NCI-H510A treated with DMSO at 0.1 percent for 48 hours (cell line): ENCODE measurements at regions not wholly inside any gene's neighbourhood (a gene's known extent, or its start where the extent isn't known, plus 50 kb on each side); places are given as distances from the start of the nearest gene placed in this dataset.

Source experiments
- DNase-seq: peaks from one replicate; lab custom pipeline; 2025; lab: John Stamatoyannopoulos, UW

DNA sequence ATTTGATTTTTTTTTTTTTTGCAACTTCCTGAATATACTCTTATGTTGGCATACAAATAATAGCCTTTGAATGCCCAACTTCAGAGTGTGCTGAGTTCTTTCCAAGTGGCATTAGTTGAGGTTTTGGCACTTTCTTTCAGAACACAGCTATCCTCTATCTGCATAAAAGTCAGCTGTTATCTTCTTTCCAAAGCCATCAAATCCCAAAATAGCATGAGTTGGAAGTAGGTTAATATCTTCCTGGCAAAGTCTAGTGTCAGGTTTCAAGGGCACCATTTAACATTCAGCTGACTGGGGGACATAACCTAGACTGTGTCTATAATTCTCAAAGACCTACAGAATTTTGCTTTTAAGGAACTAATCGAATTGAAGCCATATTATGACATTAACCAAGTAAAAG is 223.9 kb downstream of the PLPP3 start:
- DNase-seq: no peak

DNA sequence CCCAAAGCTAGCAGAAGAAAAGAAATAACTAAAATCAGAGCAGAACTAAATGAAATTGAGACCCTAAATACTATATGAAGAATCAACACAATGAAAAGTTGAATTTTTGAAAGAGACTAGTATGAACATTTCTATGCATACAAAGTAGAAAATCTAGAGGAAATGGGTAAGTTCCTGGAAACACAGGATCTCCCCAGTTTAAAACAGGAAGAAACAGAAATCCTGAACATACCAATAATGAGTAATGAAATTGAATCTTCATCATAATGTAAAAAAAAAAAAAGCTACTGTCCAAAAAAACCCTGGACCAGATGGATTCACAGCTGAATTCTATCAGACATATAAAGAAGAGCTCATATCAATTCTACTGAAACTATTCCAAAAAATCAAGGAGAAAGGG is 233.5 kb downstream of the PLPP3 start:
- no peak for DNase-seq

DNA sequence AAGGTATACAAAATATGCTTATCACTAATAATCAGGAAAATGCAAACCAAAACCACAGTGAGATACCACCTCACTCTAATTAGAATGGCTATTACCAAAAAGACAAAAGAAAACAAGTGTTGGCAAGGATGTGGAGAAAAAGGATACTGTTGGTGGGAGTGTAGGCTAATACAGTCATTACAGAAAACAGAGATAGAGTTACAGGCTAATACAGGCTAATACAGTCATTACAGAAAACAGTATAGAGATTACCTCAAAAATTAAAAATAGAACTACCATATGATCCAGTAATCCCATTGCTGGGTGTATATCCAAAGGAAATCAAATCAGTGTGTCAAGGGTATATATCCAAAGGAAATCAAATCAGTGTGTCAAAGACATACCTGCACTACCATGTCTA is 238.4 kb downstream of the PLPP3 start:
- DNase-seq: no peak

DNA sequence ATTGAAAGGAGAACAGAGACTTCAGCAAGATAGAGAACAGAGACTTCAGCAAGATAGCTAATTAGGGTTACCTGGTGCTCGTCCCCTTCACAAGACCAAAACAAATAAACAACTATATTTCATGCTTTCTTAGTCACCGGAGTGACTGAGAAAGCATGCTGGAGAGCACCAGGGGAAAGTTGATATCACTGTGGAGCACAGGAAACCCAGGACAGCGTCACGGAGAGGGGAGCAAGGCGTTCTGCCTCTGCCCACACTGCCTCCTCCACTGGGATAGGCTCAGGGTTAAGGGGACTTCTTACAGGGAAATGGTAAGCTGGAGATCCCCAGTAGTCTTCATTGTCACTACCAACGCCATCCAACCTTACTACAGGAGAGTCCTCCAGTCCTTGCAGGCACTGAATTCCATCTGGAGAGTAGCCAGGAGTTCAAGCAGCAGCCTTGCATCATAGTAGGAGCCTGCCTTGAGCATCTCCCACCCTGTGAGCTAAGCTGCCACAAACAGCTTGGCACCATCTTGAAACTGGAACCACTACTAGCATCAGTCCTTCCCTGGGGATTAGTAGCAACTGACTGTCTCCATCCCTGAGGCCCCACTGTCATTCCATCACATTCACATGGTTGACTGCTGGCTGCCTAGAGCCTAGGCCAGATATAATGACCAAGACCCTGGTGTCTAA is 239.4 kb downstream of the PLPP3 start:
- peak; percentile 26 for DNase-seq

GRCh38 chr1:56339093-56339492 is 240.3 kb downstream of the PLPP3 start:
- no peak for DNase-seq

DNA sequence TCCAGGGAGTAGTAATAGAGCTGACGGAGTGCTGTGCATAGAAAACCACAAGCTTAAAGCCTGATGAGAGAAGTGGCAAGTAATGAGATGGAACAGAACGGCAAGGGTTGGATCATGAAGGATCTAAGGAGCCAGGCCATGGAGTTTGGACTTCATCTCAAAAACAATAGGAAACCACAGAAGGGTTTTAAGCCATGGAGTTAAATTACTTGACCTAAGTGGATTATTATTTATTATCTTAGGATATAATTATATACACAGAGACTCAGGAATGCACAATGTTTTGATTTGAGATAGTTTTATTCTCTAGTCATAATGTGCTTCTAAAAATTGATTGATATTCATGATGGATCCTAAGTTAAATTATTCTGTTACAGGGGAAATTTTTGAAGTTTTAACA is 242.4 kb downstream of the PLPP3 start:
- no peak for DNase-seq

- no peak for DNase-seq
Measured at GRCh38 chr1:56335394-56335793, 244.0 kb downstream of the PLPP3 start.

- DNase-seq: no peak
Measured at GRCh38 chr1:56334047-56334446, 245.3 kb downstream of the PLPP3 start.

- DNase-seq: no peak
Measured at GRCh38 chr1:56333461-56333860, 245.9 kb downstream of the PLPP3 start.

DNA sequence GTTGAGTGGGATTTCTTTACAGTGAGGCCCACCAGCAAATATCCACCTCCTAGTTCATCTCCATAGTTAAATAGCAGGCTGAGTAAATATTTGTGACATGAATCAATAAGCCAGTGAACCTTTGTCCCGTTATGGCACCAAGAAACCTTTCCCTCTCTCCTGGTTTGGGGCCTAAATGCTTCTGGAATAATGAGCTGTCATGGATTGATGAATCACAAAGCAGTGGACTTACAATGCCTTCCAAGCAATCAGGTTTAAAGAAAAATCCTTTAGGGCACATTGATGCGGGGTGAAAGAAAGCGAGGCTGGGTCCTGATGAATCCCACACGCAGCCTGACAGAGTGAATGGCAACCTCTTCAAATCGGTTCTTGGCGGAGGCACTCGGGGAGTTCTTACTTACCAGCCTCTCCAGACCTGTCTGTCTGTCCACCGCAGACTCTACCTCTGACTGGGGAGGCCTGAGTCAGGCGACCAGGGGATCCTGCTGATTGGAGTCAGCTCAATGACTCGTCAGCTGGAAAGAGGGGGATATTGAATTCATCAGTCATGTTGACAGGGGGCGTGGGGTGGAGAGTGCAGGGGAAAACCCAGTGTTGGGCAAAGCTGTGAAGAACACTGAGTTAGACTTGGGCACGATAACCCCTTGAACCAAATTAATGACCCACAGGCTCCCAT is 247.3 kb downstream of the PLPP3 start:
- no peak for DNase-seq

- no peak for DNase-seq
Measured at GRCh38 chr1:56331207-56331891, 248.0 kb downstream of the PLPP3 start.

DNA sequence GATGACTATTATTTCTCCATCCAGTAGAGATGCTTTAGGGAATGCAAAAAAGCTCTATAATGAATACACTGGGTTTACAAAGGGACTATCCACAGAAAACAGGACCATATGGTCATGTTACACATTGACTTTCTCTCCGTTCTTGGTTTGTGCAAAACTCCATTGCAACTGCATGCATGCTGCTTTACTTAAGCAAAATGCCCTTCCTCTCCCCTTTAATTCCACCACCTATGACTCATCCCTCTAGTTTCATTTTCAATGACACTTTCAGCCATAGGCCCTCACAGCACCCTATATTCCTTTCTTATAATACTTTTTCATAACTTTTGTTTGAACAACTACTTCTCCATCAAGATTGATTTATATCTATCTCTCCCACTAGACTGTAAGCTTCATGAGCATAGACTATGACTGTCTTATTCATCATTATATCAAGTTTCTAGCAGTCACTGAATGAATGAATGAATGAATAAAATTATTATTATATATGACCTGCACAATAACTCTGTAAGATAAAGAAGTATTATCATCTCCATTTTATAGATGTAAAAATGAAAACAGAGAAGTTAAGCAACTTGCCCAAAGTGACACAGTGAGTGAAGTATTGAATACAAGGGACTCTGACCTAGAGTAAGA is 248.9 kb downstream of the PLPP3 start:
- DNase-seq: no peak

DNA sequence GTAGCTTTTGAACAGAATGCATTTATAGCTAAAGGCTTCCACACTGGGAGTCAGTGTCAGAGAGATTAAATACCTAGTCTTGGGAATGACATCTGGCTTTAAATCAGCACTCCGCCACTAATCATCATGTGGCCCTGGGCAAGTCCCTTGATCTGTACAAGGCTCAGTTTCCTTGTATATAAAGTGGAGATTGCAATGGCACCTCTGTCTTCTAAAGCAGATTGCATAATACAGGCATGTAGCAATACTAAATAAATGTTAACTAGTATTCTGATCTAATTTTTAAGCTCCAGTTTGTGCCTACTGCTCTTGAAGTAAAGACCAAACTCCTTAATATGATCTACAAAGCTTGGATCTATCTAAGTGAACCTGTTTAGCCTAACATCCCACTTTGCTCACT is 249.4 kb downstream of the PLPP3 start:
- no peak for DNase-seq

DNA sequence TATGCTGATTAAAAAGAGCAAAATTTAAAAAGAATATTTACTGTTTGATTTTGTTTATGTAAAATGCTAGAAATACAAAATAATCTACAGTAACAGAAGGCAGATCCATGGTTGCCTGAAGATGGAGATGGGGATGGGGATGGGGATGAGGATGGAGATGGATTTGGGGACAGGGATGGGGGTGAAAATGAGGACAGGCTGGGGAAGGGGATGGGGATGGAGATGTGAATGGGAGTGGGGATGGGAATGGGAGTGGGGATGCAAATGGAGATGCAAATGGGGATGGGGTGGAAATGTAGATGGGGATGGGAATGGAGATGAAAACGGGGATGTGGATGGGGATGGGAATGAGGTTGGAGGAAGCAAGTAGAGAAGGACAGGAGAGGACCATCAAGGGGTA is 252.2 kb downstream of the PLPP3 start:
- no peak for DNase-seq

GRCh38 chr1:56326056-56326455 is 253.3 kb downstream of the PLPP3 start:
- DNase-seq: no peak

DNA sequence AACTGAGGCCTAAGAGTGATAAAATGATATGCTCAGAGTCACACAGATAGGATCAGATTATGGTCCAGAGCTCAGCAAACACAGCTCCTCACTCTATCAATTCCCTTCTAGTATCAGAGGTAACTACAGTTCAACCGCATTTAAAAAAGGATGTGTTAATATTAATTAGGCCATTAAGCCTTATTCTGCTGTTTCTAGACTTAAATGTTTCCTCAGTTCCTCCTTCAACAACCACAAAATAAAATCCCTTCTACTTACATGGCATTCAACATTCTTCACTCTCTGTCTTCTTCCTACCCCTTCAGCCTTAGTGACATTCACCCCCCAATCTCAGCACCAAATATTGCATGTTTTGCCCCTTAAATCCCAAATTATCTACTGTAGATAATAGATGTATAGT is 254.9 kb downstream of the PLPP3 start:
- DNase-seq: no peak

GRCh38 chr1:56322211-56322610 is 257.2 kb downstream of the PLPP3 start:
- no peak for DNase-seq

- DNase-seq: no peak
Measured at GRCh38 chr1:56321150-56321490, 258.2 kb downstream of the PLPP3 start.

GRCh38 chr1:56320464-56321149 is 258.8 kb downstream of the PLPP3 start:
- DNase-seq: no peak

DNA sequence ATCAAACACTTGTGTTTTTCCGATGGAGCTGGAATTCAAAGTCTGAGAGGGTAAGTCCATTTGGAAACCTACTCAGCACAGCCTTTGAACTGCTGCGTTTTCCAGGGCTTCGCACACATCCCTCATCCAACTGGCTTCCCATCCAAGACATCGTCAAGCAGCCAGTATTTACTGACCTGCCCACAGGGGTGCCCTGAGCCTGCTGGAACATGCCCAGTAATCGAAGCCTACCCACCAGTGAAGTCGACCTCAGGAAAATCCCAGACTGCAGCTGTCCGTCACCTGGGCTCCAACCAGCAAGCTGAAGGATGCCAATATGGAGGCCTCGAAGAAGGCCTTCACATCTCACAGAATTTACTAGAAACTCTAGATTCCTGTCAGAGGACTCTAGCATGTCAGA is 261.6 kb downstream of the PLPP3 start:
- no peak for DNase-seq

GRCh38 chr1:56315293-56315942 is 263.9 kb downstream of the PLPP3 start:
- no peak for DNase-seq

- DNase-seq: no peak
Measured at GRCh38 chr1:56313560-56313959, 265.8 kb downstream of the PLPP3 start.
